A673 (cell line): ENCODE measurements at regions not wholly inside any gene's neighbourhood (a gene's known extent, or its start where the extent isn't known, plus 50 kb on each side); places are given as distances from the start of the nearest gene placed in this dataset.

Source experiments
- BruUV-seq: library from RNA; stranded (reverse); fragments of 400-500 nt; replicated peaks from 2 replicates; lab custom pipeline; 2021; lab: Mats Ljungman, UMichigan
- CTCF ChIA-PET: fragments of 300-600 bp; sonication (Branson Sonifier 250); formaldehyde crosslinking; loops from one replicate; lab custom pipeline; 2022; ENCODE audit warnings: antibody characterized with exemption; lab: Charles Lee
- POLR2A ChIA-PET: fragments of 300-600 bp; sonication (Branson Sonifier 250); formaldehyde crosslinking; loops from one replicate; lab custom pipeline; 2022; ENCODE audit warnings: antibody characterized with exemption; ENCODE audit not compliant: low non-redundant PET; lab: Charles Lee
- DNase-seq: peaks from one replicate; pipeline ENCODE4 v3.0.0-alpha.2; 2015; ENCODE audit warnings: low spot score
- H3K27ac ChIP-seq: fragments of 200-600 bp; sonication (generic); 2 replicates; pipeline ENCODE4 v1.5.1; 2016; ENCODE audit warnings: mixed run types, low read depth, mild to moderate bottlenecking, mixed read lengths, antibody characterized with exemption, low read length; ENCODE audit not compliant: poor library complexity, severe bottlenecking
- H3K27me3 ChIP-seq: fragments of 200-600 bp; sonication (generic); replicated peaks from 2 replicates; pipeline ENCODE4 v1.6.1; 2017; ENCODE audit warnings: mixed run types, low read depth, mild to moderate bottlenecking, mixed read lengths, antibody characterized with exemption, low read length; ENCODE audit not compliant: insufficient read depth, poor library complexity
- H3K36me3 ChIP-seq: fragments of 200-600 bp; sonication (generic); 2 replicates; pipeline ENCODE4 v1.6.1; 2016; ENCODE audit warnings: mixed run types, mild to moderate bottlenecking, mixed read lengths, antibody characterized with exemption, low read length; ENCODE audit not compliant: insufficient read depth, poor library complexity, severe bottlenecking
- H3K4me1 ChIP-seq: fragments of 200-600 bp; sonication (generic); 2 replicates; pipeline ENCODE4 v1.6.1; 2017; ENCODE audit warnings: mixed run types, mild to moderate bottlenecking, mixed read lengths, antibody characterized with exemption, low read length; ENCODE audit not compliant: insufficient read depth, poor library complexity, severe bottlenecking
- H3K4me3 ChIP-seq: fragments of 200-600 bp; sonication (generic); 2 replicates; pipeline ENCODE4 v1.5.1; 2016; ENCODE audit warnings: low read depth, mixed run types, mild to moderate bottlenecking, mixed read lengths, low read length; ENCODE audit not compliant: poor library complexity, severe bottlenecking
- H3K9me3 ChIP-seq: fragments of 200-600 bp; sonication (generic); 2 replicates; pipeline ENCODE4 v1.6.1; 2016; ENCODE audit warnings: mixed run types, low read depth, mild to moderate bottlenecking, mixed read lengths, antibody characterized with exemption, low read length; ENCODE audit not compliant: poor library complexity, severe bottlenecking
- EZH2 ChIP-seq: fragments of 200-600 bp; sonication (generic); IDR thresholded peaks from 2 replicates; pipeline ENCODE4 v1.6.1; 2017; ENCODE audit warnings: borderline replicate concordance, low read depth, mild to moderate bottlenecking, mixed read lengths, antibody characterized with exemption, low read length; ENCODE audit not compliant: poor library complexity, severe bottlenecking
- intact Hi-C: fragments of 100-400 bp; cut with micrococcal nuclease; formaldehyde crosslinking; loops from one replicate; pipeline ENCODE4 v1.10.0; 2022; ENCODE audit not compliant: unreplicated experiment
- TF ChIP-seq, protein P1 (sequence below): fragments of 300-800, 200-600 bp; sonication (generic); conservative IDR thresholded peaks from 2 replicates; pipeline ENCODE4 v1.5.1; 2017; ENCODE audit warnings: low read depth, mild to moderate bottlenecking, antibody characterized with exemption, low read length, moderate library complexity, mixed read lengths

DNA sequence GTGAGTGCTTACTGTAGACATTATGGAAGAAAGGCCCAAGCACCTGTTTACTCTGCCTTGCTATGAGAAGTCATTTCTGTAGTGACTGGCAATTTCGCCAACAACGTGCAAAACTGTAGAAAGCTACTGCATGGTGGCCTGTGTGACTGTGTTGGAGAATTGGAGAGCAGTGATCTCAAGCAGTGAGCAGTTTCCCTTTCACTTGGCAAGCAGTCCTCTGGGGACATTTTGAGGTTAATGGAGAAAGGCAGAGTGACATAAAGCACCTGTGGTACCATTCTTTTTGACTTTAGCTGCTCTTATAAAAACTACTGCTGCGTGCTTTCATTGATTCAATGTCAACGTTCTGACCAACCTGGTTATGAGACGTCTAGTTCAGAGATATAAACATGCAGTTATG, 382.6 kb upstream of the JAG1 start:
- CTCF ChIA-PET, result no interaction called here

DNA sequence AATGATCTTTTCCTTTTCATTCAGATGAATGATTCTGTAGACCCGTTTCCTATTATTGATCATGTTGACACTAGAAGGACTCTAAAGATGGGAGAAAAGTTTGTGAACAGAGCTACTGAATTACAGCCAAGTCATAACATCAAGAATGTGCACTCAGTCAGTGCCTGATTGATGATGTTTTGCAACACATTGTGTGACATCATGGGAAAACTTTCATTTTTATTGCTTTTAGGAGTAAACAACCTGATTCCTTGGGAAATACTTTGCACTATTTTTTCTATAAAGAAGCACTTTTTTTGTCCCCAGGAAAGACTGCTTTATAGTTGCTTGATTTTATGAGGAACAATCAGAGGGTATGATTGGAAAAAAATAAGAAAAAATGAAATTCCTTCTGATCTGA, 383.8 kb upstream of the JAG1 start:
- Histone ChIP-seq H3K27me3 (peaks cover 6% of the 10 kb centered on the region), H3K27ac (no peak overlapping the region), H3K36me3 (no peaks in the 10 kb centered on the region), H3K4me3 (no peak overlapping the region), H3K4me1 (no peaks in the 10 kb centered on the region), H3K9me3 (no peaks in the 10 kb centered on the region)
- no peak for DNase-seq
- intact Hi-C loops, result no loop called here
- ChIA-PET CTCF (no interaction called here), POLR2A (no interaction called here)
- BruUV-seq, result no TSS peak
- no peak for TF ChIP-seq EZH2

More for the DNA sequence above, 382.6 kb upstream of the JAG1 start:
- Histone ChIP-seq H3K9me3 (no peaks in the 10 kb centered on the region), H3K27ac (no peak overlapping the region), H3K4me1 (no peaks in the 10 kb centered on the region), H3K4me3 (no peak overlapping the region), H3K36me3 (no peaks in the 10 kb centered on the region), H3K27me3 (peaks cover 6% of the 10 kb centered on the region)
- TF ChIP-seq EZH2, result no peak
- TF ChIP-seq, protein P1, sequence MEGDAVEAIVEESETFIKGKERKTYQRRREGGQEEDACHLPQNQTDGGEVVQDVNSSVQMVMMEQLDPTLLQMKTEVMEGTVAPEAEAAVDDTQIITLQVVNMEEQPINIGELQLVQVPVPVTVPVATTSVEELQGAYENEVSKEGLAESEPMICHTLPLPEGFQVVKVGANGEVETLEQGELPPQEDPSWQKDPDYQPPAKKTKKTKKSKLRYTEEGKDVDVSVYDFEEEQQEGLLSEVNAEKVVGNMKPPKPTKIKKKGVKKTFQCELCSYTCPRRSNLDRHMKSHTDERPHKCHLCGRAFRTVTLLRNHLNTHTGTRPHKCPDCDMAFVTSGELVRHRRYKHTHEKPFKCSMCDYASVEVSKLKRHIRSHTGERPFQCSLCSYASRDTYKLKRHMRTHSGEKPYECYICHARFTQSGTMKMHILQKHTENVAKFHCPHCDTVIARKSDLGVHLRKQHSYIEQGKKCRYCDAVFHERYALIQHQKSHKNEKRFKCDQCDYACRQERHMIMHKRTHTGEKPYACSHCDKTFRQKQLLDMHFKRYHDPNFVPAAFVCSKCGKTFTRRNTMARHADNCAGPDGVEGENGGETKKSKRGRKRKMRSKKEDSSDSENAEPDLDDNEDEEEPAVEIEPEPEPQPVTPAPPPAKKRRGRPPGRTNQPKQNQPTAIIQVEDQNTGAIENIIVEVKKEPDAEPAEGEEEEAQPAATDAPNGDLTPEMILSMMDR, result no peak
- intact Hi-C loops, result no loop called here
- no peak for DNase-seq
- POLR2A ChIA-PET, result no interaction called here
- BruUV-seq, result no TSS peak

DNA sequence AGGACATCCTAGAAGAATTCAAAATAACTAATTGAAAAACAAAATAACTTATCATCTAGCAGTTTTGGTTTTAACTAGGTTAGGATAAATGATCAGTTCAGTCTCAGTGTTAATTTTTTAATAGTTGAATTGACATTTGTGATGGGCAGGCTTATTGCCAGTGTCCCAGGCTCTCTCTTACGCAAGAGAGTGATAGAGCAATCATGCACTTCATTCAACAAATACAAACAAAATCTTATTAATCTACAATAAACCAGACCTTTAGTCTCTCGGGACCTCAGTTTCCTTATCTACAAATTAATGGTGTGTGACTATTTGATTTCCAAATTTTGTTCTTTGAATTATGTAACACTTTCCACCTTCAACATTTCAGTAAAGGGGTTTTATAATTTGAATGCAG, 385.9 kb upstream of the JAG1 start:
- Histone ChIP-seq H3K27me3 (peaks cover 11% of the 10 kb centered on the region), H3K36me3 (no peaks in the 10 kb centered on the region), H3K4me3 (no peak overlapping the region), H3K9me3 (no peaks in the 10 kb centered on the region), H3K27ac (no peak overlapping the region), H3K4me1 (no peaks in the 10 kb centered on the region)
- BruUV-seq, result no TSS peak
- no peak for DNase-seq
- no peak for TF ChIP-seq EZH2
- TF ChIP-seq, protein P1, result no peak
- ChIA-PET POLR2A (no interaction called here), CTCF (no interaction called here)
- intact Hi-C loops, result no loop called here

DNA sequence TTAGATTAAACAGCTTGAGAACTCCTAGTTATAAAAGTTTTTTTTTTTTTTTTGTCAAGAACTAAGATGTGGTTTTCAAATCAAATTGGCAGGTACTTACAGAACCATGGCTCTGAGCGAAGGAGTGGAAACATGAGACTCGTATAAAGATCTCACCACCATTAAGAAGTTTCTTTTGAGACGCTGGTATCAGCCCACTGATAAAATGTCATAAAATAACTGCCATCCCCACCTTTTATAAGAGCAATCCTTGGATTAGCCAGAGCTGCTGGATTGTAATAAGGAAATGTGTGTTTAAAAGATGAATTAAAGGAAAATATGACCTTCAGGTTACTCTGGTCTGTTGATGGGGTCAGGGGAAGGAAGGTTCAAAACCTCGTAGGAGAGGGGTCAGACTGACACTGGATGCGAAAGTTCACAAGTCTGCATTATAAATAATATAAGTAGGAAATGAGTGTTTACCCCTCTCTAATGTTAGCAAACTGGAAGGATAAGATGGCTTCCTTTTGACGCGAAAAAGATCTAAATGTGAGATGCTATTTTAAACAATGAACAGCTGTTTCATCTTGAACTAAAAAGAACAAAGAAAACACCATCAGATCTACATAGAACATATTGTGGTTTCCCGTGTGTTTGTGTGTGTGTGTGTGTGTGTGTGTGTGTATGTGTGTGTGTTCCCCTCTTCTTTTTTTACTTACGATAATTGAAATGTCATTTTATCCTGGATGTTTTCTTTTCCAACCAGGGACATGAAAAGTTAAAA, 386.8 kb upstream of the JAG1 start:
- CTCF ChIA-PET, result no interaction called here
- Histone ChIP-seq H3K27ac (no peak overlapping the region), H3K27me3 (peaks cover 11% of the 10 kb centered on the region), H3K4me1 (no peaks in the 10 kb centered on the region), H3K4me3 (no peak overlapping the region), H3K36me3 (no peaks in the 10 kb centered on the region), H3K9me3 (no peaks in the 10 kb centered on the region)
- DNase-seq, result no peak
- POLR2A ChIA-PET, result no interaction called here
- BruUV-seq, result no TSS peak
- intact Hi-C loops, result no loop called here
- TF ChIP-seq, protein P1, result no peak
- TF ChIP-seq EZH2, result no peak
